B cell (primary cell): ENCODE measurements at regions not wholly inside any gene's neighbourhood (a gene's known extent, or its start where the extent isn't known, plus 50 kb on each side); places are given as distances from the start of the nearest gene placed in this dataset.

Experiments used
- CTCF ChIP-seq: fragments of 200-600 bp; IDR thresholded peaks from one replicate; pipeline ENCODE4 v1.8.0; 2022; ENCODE audit warnings: antibody characterized with exemption, mild to moderate bottlenecking
- EZH2 ChIP-seq: IDR thresholded peaks from 2 replicates; pipeline ENCODE4 v1.6.1; 2012; ENCODE audit warnings: borderline replicate concordance, low read depth, mild to moderate bottlenecking, moderate library complexity, low read length; ENCODE audit not compliant: insufficient read depth, poor library complexity, severe bottlenecking

GRCh38 chr1:188615321-188615720 is 1786.6 kb downstream of the PLA2G4A start:
- TF ChIP-seq CTCF (no peak), EZH2 (no peak)
